ENCODE measurements at regions not wholly inside any gene's neighbourhood (a gene's known extent, or its start where the extent isn't known, plus 50 kb on each side); places are given as distances from the start of the nearest gene placed in this dataset.

GRCh38 chr10:110429301-110429700 is 68.4 kb upstream of the DUSP5 start:
- FAIRE-seq: no peak
- H4K20me1 ChIP-seq (ENCODE audit: control insufficient read depth, insufficient read depth): no peaks in the 10 kb centered on the region
- no peak overlapping the region for H3K27ac ChIP-seq (ENCODE audit: control insufficient read depth, insufficient read depth)
- H3K4me1 ChIP-seq (ENCODE audit: control insufficient read depth, insufficient read depth, low read length): peaks cover 30% of the 10 kb centered on the region
- no peak overlapping the region for H3K4me2 ChIP-seq (ENCODE audit: control insufficient read depth, insufficient read depth)
- CTCF ChIA-PET: interaction anchor here (1.3 to 1.6 kb wide), 2 partner anchors 13 to 68 kb away, joined by 4 read pairs; no protein-coding TSS in a partner anchor
- no peak for DNase-seq (ENCODE audit: low read depth, low spot score)
- peak; percentile 9 for ATAC-seq
- H3K4me3 ChIP-seq: no peak overlapping the region
- no peaks in the 10 kb centered on the region for H3K36me3 ChIP-seq (ENCODE audit: control insufficient read depth in 2 of 2, insufficient read depth in 2 of 2, low read length in 1 of 2)
- no peaks in the 10 kb centered on the region for H3K79me2 ChIP-seq (ENCODE audit: control insufficient read depth, insufficient read depth, low read length)
- POLR2A ChIA-PET: interaction anchor here (1.5 to 1.6 kb wide), 2 partner anchors 12 to 15 kb away, joined by 4 read pairs; no protein-coding TSS in a partner anchor
- RAD21 ChIA-PET (ENCODE audit: unreplicated experiment): interaction anchor here (1.2 to 4.4 kb wide), 5 partner anchors 12 to 74 kb away, joined by 5 to 21 read pairs (median 6); no protein-coding TSS in a partner anchor
- no TSS peak for BruUV-seq (replicated peaks)
- no peak for TF ChIP-seq E4F1 (IDR thresholded peaks at IDR 0.05; ENCODE audit: borderline replicate concordance, partially characterized antibody)
- no peak for TF ChIP-seq SREBF2 (IDR thresholded peaks at IDR 0.05; ENCODE audit: low read length)
- TF ChIP-seq SUZ12 (IDR thresholded peaks at IDR 0.05; ENCODE audit: unreplicated experiment): no peak
- no peak for TF ChIP-seq MXI1 (IDR thresholded peaks at IDR 0.05; ENCODE audit: low read depth, low read length)
- TF ChIP-seq KDM1A (IDR thresholded peaks at IDR 0.05; ENCODE audit: borderline replicate concordance): no peak
- TF ChIP-seq SRF (IDR thresholded peaks at IDR 0.05; ENCODE audit: low read depth in 2 of 2, low read length in 2 of 2): no peak
- TF ChIP-seq SPI1 (IDR thresholded peaks at IDR 0.05; ENCODE audit: borderline replicate concordance, insufficient read depth, low read depth, low read length): no peak
- TF ChIP-seq CBX3 (IDR thresholded peaks at IDR 0.05; ENCODE audit: borderline replicate concordance, low read depth): no peak
- 79% methylated on average over 2 of the region's 2 CpGs for WGBS (ENCODE audit: insufficient coverage, insufficient replicate concordance, low lambda C conversion rate, missing lambda C conversion rate)
- in situ Hi-C loops (cut with MboI) (no loop called here), intact Hi-C loops (cut with micrococcal nuclease; ENCODE audit: unreplicated experiment) (loop anchor here (5.0 kb wide), 1 partner anchor 108 kb away; no protein-coding TSS in a partner anchor)
- H3K9me3 ChIP-seq (replicated peaks; ENCODE audit: control insufficient read depth, insufficient read depth, low read length): no peaks in the 10 kb centered on the region; the same call in 1 of the 3 replicates
- no peak overlapping the region for H3K9ac ChIP-seq (ENCODE audit: control insufficient read depth, insufficient read depth, low read length)
- H2AFZ ChIP-seq (ENCODE audit: control insufficient read depth, low read depth, low read length): no peak overlapping the region
- no peaks in the 10 kb centered on the region for H3K27me3 ChIP-seq (replicated peaks in 1 of 2; ENCODE audit: control insufficient read depth in 2 of 2, insufficient read depth in 2 of 2, low read length in 1 of 2)
- SMC1A ChIA-PET (ENCODE audit: uncharacterized antibody, unreplicated experiment): interaction anchor here (0.9 to 3.5 kb wide), 5 partner anchors 12 to 74 kb away, joined by 3 to 13 read pairs (median 6); no protein-coding TSS in a partner anchor
